ENCODE measurements at regions not wholly inside any gene's neighbourhood (a gene's known extent, or its start where the extent isn't known, plus 50 kb on each side); places are given as distances from the start of the nearest gene placed in this dataset.

DNA sequence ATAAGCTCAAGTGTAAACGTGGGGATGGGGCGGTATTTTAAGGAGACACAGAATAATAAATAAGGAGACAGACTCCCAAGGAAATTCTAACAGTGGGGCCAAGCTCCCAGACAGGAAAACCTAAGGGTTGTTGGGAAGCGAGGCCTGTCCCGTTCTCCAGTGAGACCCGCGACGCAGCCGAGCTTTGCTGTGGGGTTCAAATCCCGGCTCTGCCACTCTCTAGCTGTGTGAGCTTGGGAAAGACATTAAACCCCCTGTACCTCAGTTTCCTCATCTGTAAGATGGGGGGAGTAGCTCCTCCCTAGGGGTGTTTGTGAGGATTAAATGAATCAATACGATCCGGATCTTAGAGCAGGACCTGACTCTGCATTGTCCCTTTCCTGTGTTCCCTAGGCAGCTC lies 106.8 kb downstream of the TRIM29 start:
- WGBS = 80% methylated on average over 10 of the region's 11 CpGs
- Histone ChIP-seq H3K27me3 (peaks cover 0 to 74% (median 0%) of the 10 kb centered on the region in 4 donors), H3K4me1 (no peaks in the 10 kb centered on the region), H3K27ac (replicated peaks in 1 of 4) (no peak overlapping the region), H3K36me3 (no peaks in the 10 kb centered on the region), H3K4me3 (no peak overlapping the region), H3K9me3 (peaks cover 0 to 10% (median 4%) of the 10 kb centered on the region in 4 donors)
- no peak for DNase-seq (ENCODE audit: extremely low spot score)
- no peak for TF ChIP-seq POLR2A (IDR thresholded peaks at IDR 0.05; ENCODE audit: low read depth)
- TF ChIP-seq, protein P1, sequence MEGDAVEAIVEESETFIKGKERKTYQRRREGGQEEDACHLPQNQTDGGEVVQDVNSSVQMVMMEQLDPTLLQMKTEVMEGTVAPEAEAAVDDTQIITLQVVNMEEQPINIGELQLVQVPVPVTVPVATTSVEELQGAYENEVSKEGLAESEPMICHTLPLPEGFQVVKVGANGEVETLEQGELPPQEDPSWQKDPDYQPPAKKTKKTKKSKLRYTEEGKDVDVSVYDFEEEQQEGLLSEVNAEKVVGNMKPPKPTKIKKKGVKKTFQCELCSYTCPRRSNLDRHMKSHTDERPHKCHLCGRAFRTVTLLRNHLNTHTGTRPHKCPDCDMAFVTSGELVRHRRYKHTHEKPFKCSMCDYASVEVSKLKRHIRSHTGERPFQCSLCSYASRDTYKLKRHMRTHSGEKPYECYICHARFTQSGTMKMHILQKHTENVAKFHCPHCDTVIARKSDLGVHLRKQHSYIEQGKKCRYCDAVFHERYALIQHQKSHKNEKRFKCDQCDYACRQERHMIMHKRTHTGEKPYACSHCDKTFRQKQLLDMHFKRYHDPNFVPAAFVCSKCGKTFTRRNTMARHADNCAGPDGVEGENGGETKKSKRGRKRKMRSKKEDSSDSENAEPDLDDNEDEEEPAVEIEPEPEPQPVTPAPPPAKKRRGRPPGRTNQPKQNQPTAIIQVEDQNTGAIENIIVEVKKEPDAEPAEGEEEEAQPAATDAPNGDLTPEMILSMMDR (IDR thresholded peaks at IDR 0.05) = no peak
- TF ChIP-seq POLR2AphosphoS5 (IDR thresholded peaks at IDR 0.05) = no peak
- no peak for TF ChIP-seq EP300 (IDR thresholded peaks at IDR 0.05)
- intact Hi-C loops (cut with DNase I) = no loop called here

DNA sequence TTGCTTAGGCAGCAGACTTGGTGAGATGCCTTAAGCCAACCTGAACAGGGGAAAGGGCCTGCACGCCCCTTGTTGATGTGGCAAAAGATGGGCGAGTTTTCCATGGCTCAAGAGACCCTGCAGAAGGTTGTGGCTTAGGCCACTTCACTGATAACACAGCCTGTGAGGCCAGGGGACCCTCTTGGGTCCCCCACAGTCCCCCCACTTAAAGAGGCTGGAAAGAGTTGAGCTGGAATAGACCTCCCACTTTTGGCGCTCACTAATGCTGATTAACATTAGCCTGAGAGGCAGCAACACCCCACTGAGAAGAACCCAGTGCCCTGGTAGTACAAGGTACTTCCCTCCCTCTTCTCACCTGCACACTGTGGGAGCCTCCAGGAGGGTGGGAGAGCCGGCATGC lies 107.5 kb downstream of the TRIM29 start:
- H3K36me3 ChIP-seq = no peaks in the 10 kb centered on the region
- WGBS = 78% methylated on average over 4 of the region's 4 CpGs
- DNase-seq (ENCODE audit: extremely low spot score) = no peak
- no peaks in the 10 kb centered on the region for H3K4me1 ChIP-seq
- peaks cover 0 to 3% (median 0%) of the 10 kb centered on the region in 4 donors for H3K9me3 ChIP-seq
- peaks cover 0 to 74% (median 0%) of the 10 kb centered on the region in 4 donors for H3K27me3 ChIP-seq
- no peak overlapping the region for H3K27ac ChIP-seq (replicated peaks in 1 of 4)
- no peak overlapping the region for H3K4me3 ChIP-seq
- intact Hi-C loops (cut with DNase I) = no loop called here
- TF ChIP-seq EP300 (IDR thresholded peaks at IDR 0.05) = no peak
- no peak for TF ChIP-seq POLR2A (IDR thresholded peaks at IDR 0.05; ENCODE audit: low read depth)
- TF ChIP-seq, protein P1 (IDR thresholded peaks at IDR 0.05) = no peak

DNA sequence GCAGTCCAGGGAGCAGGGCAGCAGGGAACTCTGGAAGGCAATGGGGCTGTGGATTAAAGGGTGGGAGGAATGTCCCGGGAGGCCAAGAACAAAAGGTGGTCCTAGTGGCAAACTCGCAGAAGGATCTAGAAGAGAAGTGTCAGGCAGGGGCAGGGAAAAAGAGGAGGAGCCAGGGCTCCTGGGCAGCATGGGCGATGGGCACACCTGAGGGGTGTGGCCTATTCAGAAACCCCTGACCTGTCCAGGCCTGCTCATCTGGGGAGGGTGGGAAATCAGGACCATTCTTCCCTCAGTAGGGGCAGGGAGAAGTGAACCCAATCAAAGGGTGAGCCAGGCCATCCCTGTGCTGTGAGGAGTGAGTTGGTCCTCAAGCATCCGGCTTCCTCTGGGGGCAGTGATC lies 108.6 kb downstream of the TRIM29 start:
- no peaks in the 10 kb centered on the region for H3K9me3 ChIP-seq
- no peak for DNase-seq (ENCODE audit: extremely low spot score)
- intact Hi-C loops (cut with DNase I) = no loop called here
- no peak for TF ChIP-seq POLR2A (IDR thresholded peaks at IDR 0.05; ENCODE audit: low read depth)
- TF ChIP-seq, protein P1 (IDR thresholded peaks at IDR 0.05) = no peak
- no peak for TF ChIP-seq POLR2AphosphoS5 (IDR thresholded peaks at IDR 0.05)
- no peak for TF ChIP-seq EP300 (IDR thresholded peaks at IDR 0.05)
- H3K4me1 ChIP-seq = no peaks in the 10 kb centered on the region
- H3K27me3 ChIP-seq = peaks cover 0 to 79% (median 0%) of the 10 kb centered on the region in 4 donors
- H3K27ac ChIP-seq (replicated peaks in 1 of 4) = no peak overlapping the region
- 85% methylated on average over 4 of the region's 4 CpGs for WGBS
- H3K36me3 ChIP-seq = no peaks in the 10 kb centered on the region
- no peak overlapping the region for H3K4me3 ChIP-seq

DNA sequence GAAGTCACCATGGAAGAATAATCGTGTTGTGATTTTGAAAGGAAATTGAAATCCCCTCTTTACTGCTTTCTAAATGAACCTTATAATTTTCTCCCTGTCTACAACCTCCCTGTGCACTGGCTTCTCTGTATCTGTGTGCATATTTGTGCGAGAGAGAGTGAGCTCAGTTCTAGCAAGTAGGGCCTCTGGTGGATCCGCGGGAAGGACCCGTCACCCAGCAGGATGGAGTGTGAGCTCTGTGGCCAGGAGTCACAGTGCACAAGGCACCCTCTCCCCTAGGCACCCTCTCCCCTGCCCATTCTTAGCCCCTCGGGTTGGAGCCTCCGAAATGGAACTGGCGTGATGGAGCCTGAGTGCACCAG lies 109.0 kb downstream of the TRIM29 start:
- Histone ChIP-seq H3K9me3 (no peaks in the 10 kb centered on the region), H3K27me3 (peaks cover 0 to 82% (median 0%) of the 10 kb centered on the region in 4 donors), H3K4me1 (no peaks in the 10 kb centered on the region), H3K27ac (replicated peaks in 1 of 4) (no peak overlapping the region), H3K36me3 (no peaks in the 10 kb centered on the region), H3K4me3 (no peak overlapping the region)
- 88% methylated on average over 5 of the region's 8 CpGs for WGBS
- TF ChIP-seq EP300 (IDR thresholded peaks at IDR 0.05) (no peak), POLR2A (IDR thresholded peaks at IDR 0.05; ENCODE audit: low read depth) (no peak), POLR2AphosphoS5 (IDR thresholded peaks at IDR 0.05) (no peak)
- TF ChIP-seq, protein P1 (IDR thresholded peaks at IDR 0.05) = no peak
- no peak for DNase-seq (ENCODE audit: extremely low spot score)
- intact Hi-C loops (cut with DNase I) = no loop called here

DNA sequence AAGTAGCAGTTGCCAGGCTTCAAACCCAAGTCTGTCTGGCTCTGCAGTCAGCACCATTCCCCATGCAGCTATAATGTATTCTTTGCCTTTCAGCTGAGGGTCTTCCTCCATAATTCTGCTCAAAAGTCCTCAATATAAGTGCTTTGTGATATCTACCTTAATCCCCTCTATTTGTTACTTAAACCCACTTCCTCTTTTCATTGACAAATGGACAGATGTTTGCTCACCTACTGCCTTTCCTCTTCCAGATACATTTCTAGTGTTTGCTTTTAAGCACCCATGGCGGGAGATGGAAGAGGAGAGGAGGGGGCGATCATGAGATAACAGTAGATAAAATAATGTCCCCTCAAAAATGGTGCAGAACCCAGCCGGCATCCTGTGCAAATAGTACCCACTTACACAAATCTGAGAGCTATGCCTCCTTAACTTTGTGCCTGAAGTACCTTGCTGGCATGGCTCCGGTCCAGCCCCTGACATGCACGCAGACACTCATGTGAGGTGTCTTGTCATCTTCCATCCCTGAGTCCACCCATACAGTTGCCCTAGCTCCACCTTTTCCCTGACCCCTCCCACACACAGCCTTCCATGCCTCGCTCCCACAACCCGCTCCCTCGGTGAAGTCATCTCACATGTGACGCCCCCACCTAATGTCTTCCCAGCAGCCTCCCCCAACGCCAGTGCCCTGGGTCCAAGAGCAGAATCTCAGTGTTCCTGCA lies 109.6 kb downstream of the TRIM29 start:
- TF ChIP-seq EP300 (IDR thresholded peaks at IDR 0.05) = no peak
- no peak for TF ChIP-seq POLR2AphosphoS5 (IDR thresholded peaks at IDR 0.05)
- TF ChIP-seq, protein P1 (IDR thresholded peaks at IDR 0.05) = no peak
- TF ChIP-seq POLR2A (IDR thresholded peaks at IDR 0.05; ENCODE audit: low read depth) = no peak
- Histone ChIP-seq H3K4me3 (no peak overlapping the region), H3K9me3 (no peaks in the 10 kb centered on the region), H3K27me3 (peaks cover 0 to 88% (median 0%) of the 10 kb centered on the region in 4 donors), H3K27ac (replicated peaks in 1 of 4) (no peak overlapping the region), H3K36me3 (no peaks in the 10 kb centered on the region), H3K4me1 (no peaks in the 10 kb centered on the region)
- 87% methylated on average over 10 of the region's 10 CpGs for WGBS
- DNase-seq (ENCODE audit: extremely low spot score) = no peak
- intact Hi-C loops (cut with DNase I) = no loop called here
